ENCODE measurements at regions not wholly inside any gene's neighbourhood (a gene's known extent, or its start where the extent isn't known, plus 50 kb on each side); places are given as distances from the start of the nearest gene placed in this dataset.

DNA sequence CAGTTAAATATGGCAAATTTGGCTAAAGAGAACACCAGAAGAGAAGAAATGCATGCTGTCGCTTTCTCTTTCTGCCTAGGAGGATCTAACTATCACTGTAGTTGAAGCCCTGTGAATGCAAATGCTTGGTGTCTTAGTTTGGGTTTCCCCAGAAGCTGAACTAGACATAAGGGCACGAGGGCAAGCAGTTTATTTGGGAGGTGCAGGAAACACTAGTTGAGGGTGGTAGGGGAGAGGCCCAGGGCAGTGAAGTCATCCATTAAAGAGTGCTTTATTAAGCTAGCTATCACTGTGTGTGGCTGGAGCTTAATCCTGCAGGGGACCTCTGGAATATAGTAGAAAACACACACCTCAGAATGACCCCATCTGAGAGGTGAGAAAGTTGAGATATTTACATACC is 639.8 kb upstream of the ZEB2 start:
- Histone ChIP-seq H3K4me2 (ENCODE audit: insufficient read depth, insufficient read length, low read length) (no peak overlapping the region), H2AFZ (ENCODE audit: low read length) (no peak overlapping the region)
- no CpG with 5 or more reads among the region's 2 CpGs for WGBS (ENCODE audit: extremely low coverage, insufficient read length, low lambda C conversion rate)

More for the DNA sequence above, 639.8 kb upstream of the ZEB2 start:
- no peak overlapping the region for H2BK5ac ChIP-seq (ENCODE audit: insufficient read length, low read length)
- Mint-ChIP-seq H3K4me1 (no peaks in the 10 kb centered on the region), H3K4me3 (no peak overlapping the region), H3K27ac (no peak overlapping the region), H3K9me3 (no peaks in the 10 kb centered on the region), H3K27me3 (ENCODE audit: low read depth) (no peaks in the 10 kb centered on the region), H3K36me3 (ENCODE audit: insufficient read depth in 1 of 3, low read depth in 3 of 3) (no peaks in the 10 kb centered on the region)
- H3T11ph ChIP-seq (ENCODE audit: low read length), result no peak overlapping the region
- H2BK12ac ChIP-seq (ENCODE audit: insufficient read length, low read depth, low read length), result no peak overlapping the region
- H2BK120ac ChIP-seq (ENCODE audit: low read depth, low read length, poor library complexity, severe bottlenecking), result no peak overlapping the region
- no peak overlapping the region for H3K56ac ChIP-seq (ENCODE audit: insufficient read length, low read depth, low read length)
- H3K23me2 ChIP-seq (ENCODE audit: insufficient read length, low read depth, low read length, poor library complexity, severe bottlenecking), result no peaks in the 10 kb centered on the region
- no peak overlapping the region for H3K4ac ChIP-seq (ENCODE audit: low read depth, low read length)
- H3K9ac ChIP-seq (ENCODE audit: extremely low read depth, insufficient read length, low read length), result no peak overlapping the region
- H2BK20ac ChIP-seq (ENCODE audit: low read depth, low read length, poor library complexity, severe bottlenecking), result no peak overlapping the region
- H4K20me1 ChIP-seq (ENCODE audit: control insufficient read depth, insufficient read depth, insufficient read length), result no peaks in the 10 kb centered on the region
- no peak overlapping the region for H3K27ac ChIP-seq (ENCODE audit: insufficient read length, low read depth, low read length)
- H3K18ac ChIP-seq (ENCODE audit: insufficient read length, low read depth, low read length), result no peak overlapping the region
- no peak overlapping the region for H3K14ac ChIP-seq (ENCODE audit: insufficient read depth, low read length)
- no peaks in the 10 kb centered on the region for H3K27me3 ChIP-seq (ENCODE audit: insufficient read depth, low read length)
- no peak overlapping the region for H4K8ac ChIP-seq (replicated peaks; ENCODE audit: insufficient read length, low read depth, low read length)
- no peak overlapping the region for H2AK5ac ChIP-seq (ENCODE audit: insufficient read length, low read length)
- H4K5ac ChIP-seq (ENCODE audit: insufficient read length, low read depth, low read length), result no peak overlapping the region
- TF ChIP-seq, protein P1, sequence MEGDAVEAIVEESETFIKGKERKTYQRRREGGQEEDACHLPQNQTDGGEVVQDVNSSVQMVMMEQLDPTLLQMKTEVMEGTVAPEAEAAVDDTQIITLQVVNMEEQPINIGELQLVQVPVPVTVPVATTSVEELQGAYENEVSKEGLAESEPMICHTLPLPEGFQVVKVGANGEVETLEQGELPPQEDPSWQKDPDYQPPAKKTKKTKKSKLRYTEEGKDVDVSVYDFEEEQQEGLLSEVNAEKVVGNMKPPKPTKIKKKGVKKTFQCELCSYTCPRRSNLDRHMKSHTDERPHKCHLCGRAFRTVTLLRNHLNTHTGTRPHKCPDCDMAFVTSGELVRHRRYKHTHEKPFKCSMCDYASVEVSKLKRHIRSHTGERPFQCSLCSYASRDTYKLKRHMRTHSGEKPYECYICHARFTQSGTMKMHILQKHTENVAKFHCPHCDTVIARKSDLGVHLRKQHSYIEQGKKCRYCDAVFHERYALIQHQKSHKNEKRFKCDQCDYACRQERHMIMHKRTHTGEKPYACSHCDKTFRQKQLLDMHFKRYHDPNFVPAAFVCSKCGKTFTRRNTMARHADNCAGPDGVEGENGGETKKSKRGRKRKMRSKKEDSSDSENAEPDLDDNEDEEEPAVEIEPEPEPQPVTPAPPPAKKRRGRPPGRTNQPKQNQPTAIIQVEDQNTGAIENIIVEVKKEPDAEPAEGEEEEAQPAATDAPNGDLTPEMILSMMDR (conservative IDR thresholded peaks at IDR 0.05), result no peak
- no peaks in the 10 kb centered on the region for H3K4me1 ChIP-seq (ENCODE audit: insufficient read depth, low read length)
- no peak overlapping the region for H2BK15ac ChIP-seq (ENCODE audit: low read depth, low read length)
- H4K91ac ChIP-seq (ENCODE audit: insufficient read length, low read depth, low read length), result no peak overlapping the region
- H3K23ac ChIP-seq (ENCODE audit: insufficient read length, low read depth, low read length), result no peak overlapping the region
- H3K79me1 ChIP-seq (ENCODE audit: insufficient read depth, low read depth, low read length, poor library complexity, severe bottlenecking), result no peaks in the 10 kb centered on the region
- H3K79me2 ChIP-seq (ENCODE audit: insufficient read depth, low read length), result no peaks in the 10 kb centered on the region
- DNase-seq, result no peak
- no peaks in the 10 kb centered on the region for H3K9me3 ChIP-seq (ENCODE audit: control insufficient read depth, low read depth, low read length)
